ENCODE measurements at regions not wholly inside any gene's neighbourhood (a gene's known extent, or its start where the extent isn't known, plus 50 kb on each side); places are given as distances from the start of the nearest gene placed in this dataset.

- no peaks in the 10 kb centered on the region for H3K36me3 ChIP-seq (ENCODE audit: control insufficient read depth, insufficient read depth, low read length)
- no peak overlapping the region for H3K4me3 Mint-ChIP-seq
- no peaks in the 10 kb centered on the region for H3K9me3 Mint-ChIP-seq
- H3K27me3 Mint-ChIP-seq (ENCODE audit: low read depth in 2 of 2): peaks cover 0 to 5% of the 10 kb centered on the region in 2 donors
- 90% methylated on average over 3 of the region's 3 CpGs for WGBS (ENCODE audit: insufficient coverage)
- no peak overlapping the region for H3K4me3 ChIP-seq (ENCODE audit: low read length)
- ATAC-seq: no peak
- no peaks in the 10 kb centered on the region for H3K27me3 ChIP-seq (ENCODE audit: control insufficient read depth, insufficient read depth, low read length)
- no peaks in the 10 kb centered on the region for H3K9me3 ChIP-seq (ENCODE audit: control insufficient read depth, insufficient read depth, low read length)
- H3K27ac ChIP-seq (ENCODE audit: low read length): no peak overlapping the region
- H3K36me3 Mint-ChIP-seq: no peaks in the 10 kb centered on the region
- no peak for DNase-seq
- no peaks in the 10 kb centered on the region for H3K4me1 ChIP-seq (ENCODE audit: control insufficient read depth, insufficient read depth, low read length)
- no peak for TF ChIP-seq CTCF (IDR thresholded peaks at IDR 0.05)
- no peak overlapping the region for H3K27ac Mint-ChIP-seq
- no peaks in the 10 kb centered on the region for H3K4me1 Mint-ChIP-seq
- intact Hi-C loops (cut with micrococcal nuclease): no loop called here
Measured at GRCh38 chr6:15752820-15753219, 90.0 kb upstream of the DTNBP1 start.

GRCh38 chr6:15751721-15752350 is 89.0 kb upstream of the DTNBP1 start:
- no peak overlapping the region for H3K4me3 ChIP-seq (ENCODE audit: low read length)
- ATAC-seq: no peak
- DNase-seq: no peak
- Mint-ChIP-seq H3K9me3 (no peaks in the 10 kb centered on the region), H3K4me3 (no peak overlapping the region), H3K27me3 (ENCODE audit: low read depth in 2 of 2) (peaks cover 0 to 5% of the 10 kb centered on the region in 2 donors), H3K36me3 (no peaks in the 10 kb centered on the region), H3K4me1 (no peaks in the 10 kb centered on the region), H3K27ac (no peak overlapping the region)
- WGBS (ENCODE audit: insufficient coverage): 97% methylated on average over 2 of the region's 3 CpGs
- H3K36me3 ChIP-seq (ENCODE audit: control insufficient read depth, insufficient read depth, low read length): no peaks in the 10 kb centered on the region
- no peaks in the 10 kb centered on the region for H3K9me3 ChIP-seq (ENCODE audit: control insufficient read depth, insufficient read depth, low read length)
- H3K4me1 ChIP-seq (ENCODE audit: control insufficient read depth, insufficient read depth, low read length): no peaks in the 10 kb centered on the region
- H3K27ac ChIP-seq (ENCODE audit: low read length): no peak overlapping the region
- TF ChIP-seq CTCF (IDR thresholded peaks at IDR 0.05): no peak
- H3K27me3 ChIP-seq (ENCODE audit: control insufficient read depth, insufficient read depth, low read length): no peaks in the 10 kb centered on the region
- intact Hi-C loops (cut with micrococcal nuclease): no loop called here

GRCh38 chr6:15748341-15748740 is 85.5 kb upstream of the DTNBP1 start:
- no peaks in the 10 kb centered on the region for H3K4me1 ChIP-seq (ENCODE audit: control insufficient read depth, insufficient read depth, low read length)
- H3K27ac Mint-ChIP-seq: no peak overlapping the region
- H3K36me3 Mint-ChIP-seq: no peaks in the 10 kb centered on the region
- DNase-seq (no peak), ATAC-seq (no peak)
- no peak for TF ChIP-seq CTCF (IDR thresholded peaks at IDR 0.05)
- intact Hi-C loops (cut with micrococcal nuclease): no loop called here
- no peaks in the 10 kb centered on the region for H3K9me3 ChIP-seq (ENCODE audit: control insufficient read depth, insufficient read depth, low read length)
- WGBS (ENCODE audit: insufficient coverage): 92% methylated on average over 4 of the region's 4 CpGs
- H3K4me3 ChIP-seq (ENCODE audit: low read length): no peak overlapping the region
- H3K27me3 Mint-ChIP-seq (ENCODE audit: low read depth in 2 of 2): peaks cover 6 to 7% of the 10 kb centered on the region in 2 donors
- no peak overlapping the region for H3K27ac ChIP-seq (ENCODE audit: low read length)
- H3K9me3 Mint-ChIP-seq: no peaks in the 10 kb centered on the region
- no peaks in the 10 kb centered on the region for H3K4me1 Mint-ChIP-seq
- no peaks in the 10 kb centered on the region for H3K36me3 ChIP-seq (ENCODE audit: control insufficient read depth, insufficient read depth, low read length)
- H3K4me3 Mint-ChIP-seq: no peak overlapping the region
- H3K27me3 ChIP-seq (ENCODE audit: control insufficient read depth, insufficient read depth, low read length): no peaks in the 10 kb centered on the region

DNA sequence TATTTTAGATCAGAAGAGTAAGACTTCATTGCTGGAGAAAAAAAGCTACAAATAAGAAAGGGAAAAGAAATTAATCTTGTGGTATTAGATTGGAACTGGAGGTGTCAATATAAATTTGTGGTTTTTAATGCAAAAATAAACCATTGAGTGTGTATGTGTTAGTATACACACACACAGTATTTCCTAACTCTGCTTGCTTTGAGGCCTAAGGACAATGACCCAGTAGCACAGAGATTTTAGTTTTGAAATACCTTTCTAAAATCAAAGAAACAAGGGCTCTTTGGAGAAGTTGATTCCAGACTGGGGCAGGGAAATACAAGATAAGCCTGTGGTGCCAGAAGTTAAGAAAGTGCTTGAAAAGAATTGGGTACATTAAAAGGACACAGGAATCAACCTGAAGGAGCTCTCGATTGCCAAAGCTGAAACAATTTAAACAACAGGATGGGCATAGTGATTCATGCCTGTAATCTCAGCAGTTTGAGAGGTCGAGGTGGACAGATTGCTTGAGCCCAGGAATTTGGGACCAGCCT is 84.6 kb upstream of the DTNBP1 start:
- intact Hi-C loops (cut with micrococcal nuclease): no loop called here
- Mint-ChIP-seq H3K4me3 (no peak overlapping the region), H3K27ac (no peak overlapping the region), H3K9me3 (no peaks in the 10 kb centered on the region), H3K4me1 (no peaks in the 10 kb centered on the region), H3K27me3 (ENCODE audit: low read depth in 2 of 2) (peaks cover 10 to 15% of the 10 kb centered on the region in 2 donors), H3K36me3 (no peaks in the 10 kb centered on the region)
- Histone ChIP-seq H3K4me3 (ENCODE audit: low read length) (no peak overlapping the region), H3K4me1 (ENCODE audit: control insufficient read depth, insufficient read depth, low read length) (no peaks in the 10 kb centered on the region), H3K36me3 (ENCODE audit: control insufficient read depth, insufficient read depth, low read length) (no peaks in the 10 kb centered on the region), H3K27me3 (ENCODE audit: control insufficient read depth, insufficient read depth, low read length) (no peaks in the 10 kb centered on the region), H3K9me3 (ENCODE audit: control insufficient read depth, insufficient read depth, low read length) (no peaks in the 10 kb centered on the region), H3K27ac (ENCODE audit: low read length) (no peak overlapping the region)
- TF ChIP-seq CTCF (IDR thresholded peaks at IDR 0.05): no peak
- ATAC-seq: no peak
- 86% methylated on average over 2 of the region's 2 CpGs for WGBS (ENCODE audit: insufficient coverage)
- no peak for DNase-seq
